ENCODE measurements at regions not wholly inside any gene's neighbourhood (a gene's known extent, or its start where the extent isn't known, plus 50 kb on each side); places are given as distances from the start of the nearest gene placed in this dataset.

DNA sequence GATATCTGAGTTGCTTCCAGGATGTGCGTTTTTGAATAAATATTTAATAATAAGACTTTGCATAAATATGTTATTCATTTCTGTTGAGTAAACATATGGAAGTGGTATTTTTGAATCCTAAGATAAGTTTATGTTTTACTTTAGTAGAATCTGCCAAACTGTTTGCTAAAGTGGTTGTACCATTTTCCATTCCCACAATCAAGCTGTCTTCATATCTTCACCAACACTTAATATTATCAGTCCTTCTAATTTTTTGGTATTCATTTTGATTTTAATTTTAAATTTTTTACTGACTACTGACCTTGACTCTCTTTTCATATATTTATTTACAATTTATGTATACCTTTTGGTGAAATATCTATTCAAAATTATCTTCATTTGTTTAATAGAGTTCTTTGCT, 293.9 kb upstream of the PTCHD4 start:
- H3F3A ChIP-seq (ENCODE audit: insufficient read depth): no peaks in the 10 kb centered on the region
- H3K9me2 ChIP-seq (replicated peaks; ENCODE audit: insufficient read depth, low read length): no peaks in the 10 kb centered on the region; the same call in 1 of the 2 replicates
- H3K4me3 ChIP-seq (ENCODE audit: insufficient read depth, low read length, poor library complexity, severe bottlenecking): no peak overlapping the region
- H3K27me3 ChIP-seq (ENCODE audit: low read length): no peaks in the 10 kb centered on the region
- H3K79me2 ChIP-seq (ENCODE audit: insufficient read depth, low read length): no peaks in the 10 kb centered on the region
- peaks cover 3% of the 10 kb centered on the region; the same call in 1 of the 2 replicates for H3K36me3 ChIP-seq (ENCODE audit: low read length)
- no peak overlapping the region for H3K9ac ChIP-seq (ENCODE audit: low read length)
- no peak overlapping the region for H3K4me2 ChIP-seq (ENCODE audit: low read depth, low read length, poor library complexity, severe bottlenecking)
- no peak overlapping the region for H3K27ac ChIP-seq (ENCODE audit: low read depth, low read length)
- no peak overlapping the region for H2AFZ ChIP-seq (ENCODE audit: low read depth, low read length, severe bottlenecking)
- TF ChIP-seq CTCF (IDR thresholded peaks at IDR 0.05; ENCODE audit: insufficient read depth, low read length, poor library complexity, severe bottlenecking): no peak
- no peak for TF ChIP-seq EZH2phosphoT487 (conservative IDR thresholded peaks at IDR 0.05; ENCODE audit: low read length)
- no peaks in the 10 kb centered on the region; the same call in 1 of the 2 replicates for H4K20me1 ChIP-seq (ENCODE audit: low read depth, low read length)
- H3K9me3 ChIP-seq (ENCODE audit: insufficient read depth, low read length): 0 out of 2 replicates have a peak, but pooled peaks cover 11% of the 10 kb centered on the region

- Histone ChIP-seq H4K20me1 (ENCODE audit: low read depth, low read length) (no peaks in the 10 kb centered on the region; the same call in 1 of the 2 replicates), H3K79me2 (ENCODE audit: insufficient read depth, low read length) (no peaks in the 10 kb centered on the region), H3K9ac (ENCODE audit: low read length) (no peak overlapping the region), H3K4me2 (ENCODE audit: low read depth, low read length, poor library complexity, severe bottlenecking) (no peak overlapping the region), H2AFZ (ENCODE audit: low read depth, low read length, severe bottlenecking) (no peak overlapping the region), H3F3A (ENCODE audit: insufficient read depth) (no peaks in the 10 kb centered on the region), H3K36me3 (ENCODE audit: low read length) (peaks cover 3% of the 10 kb centered on the region; the same call in 1 of the 2 replicates), H3K27ac (ENCODE audit: low read depth, low read length) (no peak overlapping the region), H3K9me3 (ENCODE audit: insufficient read depth, low read length) (0 out of 2 replicates have a peak, but pooled peaks cover 11% of the 10 kb centered on the region), H3K27me3 (ENCODE audit: low read length) (no peaks in the 10 kb centered on the region), H3K9me2 (replicated peaks; ENCODE audit: insufficient read depth, low read length) (no peaks in the 10 kb centered on the region; the same call in 1 of the 2 replicates), H3K4me3 (ENCODE audit: insufficient read depth, low read length, poor library complexity, severe bottlenecking) (no peak overlapping the region)
- no peak for TF ChIP-seq CTCF (IDR thresholded peaks at IDR 0.05; ENCODE audit: insufficient read depth, low read length, poor library complexity, severe bottlenecking)
- no peak for TF ChIP-seq EZH2phosphoT487 (conservative IDR thresholded peaks at IDR 0.05; ENCODE audit: low read length)
Observed at GRCh38 chr6:48403587-48403986, 292.6 kb upstream of the PTCHD4 start.

- no peak overlapping the region for H3K4me2 ChIP-seq (ENCODE audit: low read depth, low read length, poor library complexity, severe bottlenecking)
- TF ChIP-seq EZH2phosphoT487 (conservative IDR thresholded peaks at IDR 0.05; ENCODE audit: low read length) (no peak), CTCF (IDR thresholded peaks at IDR 0.05; ENCODE audit: insufficient read depth, low read length, poor library complexity, severe bottlenecking) (no peak)
- no peaks in the 10 kb centered on the region; the same call in 1 of the 2 replicates for H4K20me1 ChIP-seq (ENCODE audit: low read depth, low read length)
- no peaks in the 10 kb centered on the region for H3F3A ChIP-seq (ENCODE audit: insufficient read depth)
- H3K79me2 ChIP-seq (ENCODE audit: insufficient read depth, low read length): no peaks in the 10 kb centered on the region
- no peak overlapping the region for H2AFZ ChIP-seq (ENCODE audit: low read depth, low read length, severe bottlenecking)
- 0 out of 2 replicates have a peak, but pooled peaks cover 11% of the 10 kb centered on the region for H3K9me3 ChIP-seq (ENCODE audit: insufficient read depth, low read length)
- H3K27me3 ChIP-seq (ENCODE audit: low read length): no peaks in the 10 kb centered on the region
- no peak overlapping the region for H3K9ac ChIP-seq (ENCODE audit: low read length)
- H3K9me2 ChIP-seq (replicated peaks; ENCODE audit: insufficient read depth, low read length): no peaks in the 10 kb centered on the region; the same call in 1 of the 2 replicates
- H3K27ac ChIP-seq (ENCODE audit: low read depth, low read length): no peak overlapping the region
- peaks cover 3% of the 10 kb centered on the region; the same call in 1 of the 2 replicates for H3K36me3 ChIP-seq (ENCODE audit: low read length)
- H3K4me3 ChIP-seq (ENCODE audit: insufficient read depth, low read length, poor library complexity, severe bottlenecking): no peak overlapping the region
Observed at GRCh38 chr6:48401016-48401415, 290.0 kb upstream of the PTCHD4 start.
